ENCODE measurements at regions not wholly inside any gene's neighbourhood (a gene's known extent, or its start where the extent isn't known, plus 50 kb on each side); places are given as distances from the start of the nearest gene placed in this dataset.

DNA sequence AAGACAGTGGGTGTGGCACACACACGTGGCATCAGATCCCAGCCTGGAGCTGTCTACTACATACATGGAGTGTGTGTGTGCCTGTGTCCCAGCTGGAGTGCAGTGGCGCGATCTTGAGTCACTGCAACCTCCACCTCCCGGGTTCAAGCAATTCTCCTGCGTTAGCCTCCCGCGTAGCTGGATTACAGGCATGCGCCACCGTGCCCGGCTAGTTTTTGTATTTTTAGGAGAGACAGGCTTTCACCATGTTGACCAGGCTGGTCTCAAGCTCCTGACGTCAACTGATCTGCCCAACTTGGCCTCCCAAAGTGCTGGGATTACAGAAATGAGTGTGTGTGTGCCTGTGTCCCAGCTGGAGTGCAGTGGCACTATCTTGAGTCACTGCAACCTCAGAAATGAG is 108.8 kb downstream of the IL12A start:
- Histone ChIP-seq H3K4me2 (ENCODE audit: control insufficient read depth, extremely low read depth, insufficient read depth, low read depth, low read length) (no peak overlapping the region), H3K27ac (ENCODE audit: control insufficient read depth, insufficient read depth, low read length) (no peak overlapping the region), H3K4me3 (ENCODE audit: control insufficient read depth in 2 of 3, extremely low read depth in 1 of 3, insufficient read depth in 2 of 3, low read depth in 1 of 3, low read length in 3 of 3) (no peak overlapping the region), H3K9me1 (ENCODE audit: control insufficient read depth, extremely low read depth, insufficient read depth, low read length) (no peaks in the 10 kb centered on the region), H3K36me3 (ENCODE audit: control insufficient read depth in 2 of 2, extremely low read depth in 1 of 2, insufficient read depth in 2 of 2, low read length in 2 of 2) (no peaks in the 10 kb centered on the region), H2AFZ (ENCODE audit: control insufficient read depth, low read length) (no peak overlapping the region), H4K20me1 (ENCODE audit: control insufficient read depth, extremely low read depth, insufficient read depth, low read length) (no peaks in the 10 kb centered on the region), H3K79me2 (ENCODE audit: control insufficient read depth, insufficient read depth, low read length) (no peaks in the 10 kb centered on the region), H3K9ac (ENCODE audit: control insufficient read depth, extremely low read depth, insufficient read depth, low read length) (no peak overlapping the region), H3K9me3 (ENCODE audit: control insufficient read depth, low read depth, low read length) (no peaks in the 10 kb centered on the region), H3K4me1 (ENCODE audit: control insufficient read depth, extremely low read depth, insufficient read depth, low read length) (no peaks in the 10 kb centered on the region), H3K27me3 (ENCODE audit: control insufficient read depth, extremely low read depth, insufficient read depth, low read length) (no peaks in the 10 kb centered on the region)
- dilution Hi-C loops (cut with MboI; ENCODE audit: extremely low pct_ligation_motif_present, low sequenced_read_pairs), result no loop called here
- DNase-seq (ENCODE audit: low read depth, low spot score) (no peak), FAIRE-seq (no peak)
- no peak for TF ChIP-seq CTCF (optimal IDR thresholded peaks at IDR 0.05 in 1 of 3, IDR thresholded peaks at IDR 0.05 in 1 of 3, conservative IDR thresholded peaks at IDR 0.05 in 1 of 3; ENCODE audit: extremely low read depth in 1 of 3, insufficient read depth in 2 of 3, low read length in 3 of 3)
- TF ChIP-seq EZH2 (IDR thresholded peaks at IDR 0.05; ENCODE audit: low read length), result no peak

GRCh38 chr3:160098261-160098908 is 109.8 kb downstream of the IL12A start:
- DNase-seq (ENCODE audit: low read depth, low spot score) (no peak), FAIRE-seq (no peak)
- no peaks in the 10 kb centered on the region for H3K27me3 ChIP-seq (ENCODE audit: control insufficient read depth, extremely low read depth, insufficient read depth, low read length)
- H3K9me3 ChIP-seq (ENCODE audit: control insufficient read depth, low read depth, low read length), result no peaks in the 10 kb centered on the region
- H3K4me2 ChIP-seq (ENCODE audit: control insufficient read depth, extremely low read depth, insufficient read depth, low read depth, low read length), result no peak overlapping the region
- H3K4me3 ChIP-seq (ENCODE audit: control insufficient read depth in 2 of 3, extremely low read depth in 1 of 3, insufficient read depth in 2 of 3, low read depth in 1 of 3, low read length in 3 of 3), result no peak overlapping the region
- dilution Hi-C loops (cut with MboI; ENCODE audit: extremely low pct_ligation_motif_present, low sequenced_read_pairs), result no loop called here
- no peak overlapping the region for H3K9ac ChIP-seq (ENCODE audit: control insufficient read depth, extremely low read depth, insufficient read depth, low read length)
- H4K20me1 ChIP-seq (ENCODE audit: control insufficient read depth, extremely low read depth, insufficient read depth, low read length), result no peaks in the 10 kb centered on the region
- H3K9me1 ChIP-seq (ENCODE audit: control insufficient read depth, extremely low read depth, insufficient read depth, low read length), result no peaks in the 10 kb centered on the region
- no peak overlapping the region for H3K27ac ChIP-seq (ENCODE audit: control insufficient read depth, insufficient read depth, low read length)
- H3K79me2 ChIP-seq (ENCODE audit: control insufficient read depth, insufficient read depth, low read length), result no peaks in the 10 kb centered on the region
- no peaks in the 10 kb centered on the region for H3K4me1 ChIP-seq (ENCODE audit: control insufficient read depth, extremely low read depth, insufficient read depth, low read length)
- TF ChIP-seq EZH2 (IDR thresholded peaks at IDR 0.05; ENCODE audit: low read length) (no peak), CTCF (optimal IDR thresholded peaks at IDR 0.05 in 1 of 3, IDR thresholded peaks at IDR 0.05 in 1 of 3, conservative IDR thresholded peaks at IDR 0.05 in 1 of 3; ENCODE audit: extremely low read depth in 1 of 3, insufficient read depth in 2 of 3, low read length in 3 of 3) (no peak)
- H2AFZ ChIP-seq (ENCODE audit: control insufficient read depth, low read length), result peak overlapping the region; percentile 22
- no peaks in the 10 kb centered on the region for H3K36me3 ChIP-seq (ENCODE audit: control insufficient read depth in 2 of 2, extremely low read depth in 1 of 2, insufficient read depth in 2 of 2, low read length in 2 of 2)
